Endothelial cell of umbilical vein (primary cell): ENCODE measurements at regions not wholly inside any gene's neighbourhood (a gene's known extent, or its start where the extent isn't known, plus 50 kb on each side); places are given as distances from the start of the nearest gene placed in this dataset.

Experiments
- BruUV-seq: library from RNA; stranded (reverse); fragments of 400-500 nt; replicated peaks from 2 replicates; lab custom pipeline; 2021; lab: Mats Ljungman, UMichigan
- CTCF ChIA-PET: fragments of 300-600, 350-600 bp; sonication (Branson Sonifier 250); formaldehyde crosslinking; loops from one replicate; lab custom pipeline; 2021; ENCODE audit warnings: antibody characterized with exemption, inconsistent platforms; lab: Charles Lee
- POLR2A ChIA-PET: fragments of 300-600, 350-600 bp; sonication (Branson Sonifier 250); formaldehyde crosslinking; loops from one replicate; lab custom pipeline; 2021; ENCODE audit warnings: antibody characterized with exemption, inconsistent platforms; lab: Charles Lee
- DNase-seq: peaks from one replicate; pipeline ENCODE4 v3.0.0-alpha.2; 2011; ENCODE audit warnings: low read depth, low spot score
- FAIRE-seq: peaks from 2 replicates; lab custom pipeline; 2011; peaks lifted over from hg19 to GRCh38; lab: Jason Lieb, UNC
- H2AFZ ChIP-seq: 2 replicates; pipeline ENCODE4 v1.6.0; 2012; ENCODE audit warnings: low read depth, low read length, control low read depth, inconsistent platforms
- H3K27ac ChIP-seq: 2 replicates; pipeline ENCODE4 v1.5.1; 2011; ENCODE audit warnings: low read depth, mild to moderate bottlenecking, control low read depth, low read length, moderate library complexity; ENCODE audit not compliant: insufficient read depth
- H3K27me3 ChIP-seq, 2 experiments: 2 replicates each; pipeline versions ENCODE4 v1.6.0 to v1.6.1; 2011; ENCODE audit warnings: low read length in 2 of 2, mixed read lengths in 1 of 2; ENCODE audit not compliant: control insufficient read depth in 2 of 2, insufficient read depth in 2 of 2
- H3K36me3 ChIP-seq, 2 experiments: 2 replicates in 1 of 2; 3 replicates in 1 of 2; pipeline ENCODE4 v1.5.1; 2011; ENCODE audit warnings: low read length in 2 of 2, mild to moderate bottlenecking in 1 of 2, moderate library complexity in 1 of 2; ENCODE audit not compliant: control insufficient read depth in 2 of 2, insufficient read depth in 2 of 2; ENCODE audit errors: extremely low read depth in 1 of 2
- H3K4me1 ChIP-seq: 3 replicates; pipeline ENCODE4 v1.5.1; 2011; ENCODE audit warnings: mild to moderate bottlenecking, low read length; ENCODE audit not compliant: control insufficient read depth, insufficient read depth; ENCODE audit errors: extremely low read depth
- H3K4me2 ChIP-seq: 2 replicates; pipeline ENCODE4 v1.6.1; 2011; ENCODE audit warnings: low read length, control low read depth, mixed read lengths; ENCODE audit not compliant: insufficient read depth
- H3K4me3 ChIP-seq, 3 experiments: fragments of 200-600 bp in 1 of 3; sonication (generic), shearing (Covaris generic) in 1 of 3; replicated peaks in 1 of 3; 2 replicates each; pipeline ENCODE4 v1.5.1; 2011 to 2016; ENCODE audit warnings: control low read depth in 3 of 3, low read length in 3 of 3, mild to moderate bottlenecking in 2 of 3, inconsistent platforms in 1 of 3, low read depth in 1 of 3, moderate library complexity in 1 of 3; ENCODE audit not compliant: insufficient read depth in 1 of 3
- H3K79me2 ChIP-seq: 2 replicates; pipeline ENCODE4 v1.6.0; 2012; ENCODE audit warnings: low read length, inconsistent platforms; ENCODE audit not compliant: control insufficient read depth, insufficient read depth
- H3K9ac ChIP-seq: replicated peaks from 2 replicates; pipeline ENCODE3; 2011; ENCODE audit warnings: low read length, control low read depth; ENCODE audit not compliant: insufficient read depth; ENCODE audit errors: extremely low read depth
- H3K9me1 ChIP-seq: replicated peaks from 3 replicates; pipeline ENCODE4 v1.6.0; 2011; ENCODE audit warnings: mild to moderate bottlenecking, low read length; ENCODE audit not compliant: control insufficient read depth, insufficient read depth; ENCODE audit errors: extremely low read depth
- H3K9me3 ChIP-seq: replicated peaks from 2 replicates; pipeline ENCODE4 v1.5.1; 2012; ENCODE audit warnings: low read length, inconsistent platforms; ENCODE audit not compliant: control insufficient read depth, insufficient read depth
- H4K20me1 ChIP-seq: replicated peaks from 2 replicates; pipeline ENCODE3; 2011; ENCODE audit warnings: mild to moderate bottlenecking, low read length; ENCODE audit not compliant: control insufficient read depth, insufficient read depth; ENCODE audit errors: extremely low read depth
- EZH2 ChIP-seq: IDR thresholded peaks from 2 replicates; pipeline ENCODE4 v1.6.1; 2012; ENCODE audit warnings: borderline replicate concordance, low read depth, mild to moderate bottlenecking, moderate library complexity, low read length, inconsistent platforms; ENCODE audit not compliant: severe bottlenecking
- FOS ChIP-seq: IDR thresholded peaks from 2 replicates; pipeline ENCODE4 v1.6.1; 2011; ENCODE audit warnings: mild to moderate bottlenecking, low read length, moderate library complexity, borderline replicate concordance; ENCODE audit not compliant: insufficient read depth
- GATA2 ChIP-seq: IDR thresholded peaks from 2 replicates; pipeline ENCODE4 v1.7.0; 2011; ENCODE audit warnings: low read depth, mild to moderate bottlenecking, moderate library complexity, mixed read lengths, low read length; ENCODE audit not compliant: insufficient read length, insufficient read depth
- JUN ChIP-seq: IDR thresholded peaks from 2 replicates; pipeline ENCODE4 v1.6.1; 2011; ENCODE audit warnings: borderline replicate concordance, low read depth; ENCODE audit not compliant: insufficient read length, insufficient read depth
- MAX ChIP-seq: IDR thresholded peaks from 2 replicates; pipeline ENCODE4 v1.6.1; 2011; ENCODE audit not compliant: insufficient read depth, insufficient read length
- MYC ChIP-seq: IDR thresholded peaks from one replicate; pipeline ENCODE4 v1.6.1; 2011; ENCODE audit warnings: mild to moderate bottlenecking, low read depth, low read length
- POLR2A ChIP-seq: IDR thresholded peaks from 2 replicates; pipeline ENCODE4 v1.6.1; 2012; ENCODE audit warnings: low read depth, mild to moderate bottlenecking, control low read depth, low read length
- POLR2AphosphoS5 ChIP-seq: IDR thresholded peaks from 2 replicates; pipeline ENCODE4 v1.6.1; 2012; ENCODE audit warnings: low read depth, mild to moderate bottlenecking, control low read depth, low read length, moderate library complexity; ENCODE audit not compliant: insufficient read depth
- dilution Hi-C: fragments of 300-500 bp; cut with MboI; formaldehyde crosslinking; loops from one replicate; pipeline ENCODE4 v1.15.0; 2019; ENCODE audit warnings: low sequenced_read_pairs; ENCODE audit not compliant: extremely low pct_ligation_motif_present
- intact Hi-C: fragments of 100-400 bp; cut with micrococcal nuclease; formaldehyde crosslinking; loops from one replicate; pipeline ENCODE4 v1.10.0; 2022
- TF ChIP-seq, protein P1 (sequence below), 2 donors: IDR thresholded peaks; 1 replicate in 1 of 2; 2 replicates in 1 of 2; pipeline ENCODE4 v1.5.1; 2011; ENCODE audit warnings: low read length in 2 of 2, mild to moderate bottlenecking in 2 of 2, moderate library complexity in 2 of 2, control low read depth in 1 of 2, inconsistent platforms in 1 of 2, low read depth in 1 of 2; ENCODE audit not compliant: insufficient read depth in 1 of 2; ENCODE audit errors: extremely low read depth in 1 of 2

DNA sequence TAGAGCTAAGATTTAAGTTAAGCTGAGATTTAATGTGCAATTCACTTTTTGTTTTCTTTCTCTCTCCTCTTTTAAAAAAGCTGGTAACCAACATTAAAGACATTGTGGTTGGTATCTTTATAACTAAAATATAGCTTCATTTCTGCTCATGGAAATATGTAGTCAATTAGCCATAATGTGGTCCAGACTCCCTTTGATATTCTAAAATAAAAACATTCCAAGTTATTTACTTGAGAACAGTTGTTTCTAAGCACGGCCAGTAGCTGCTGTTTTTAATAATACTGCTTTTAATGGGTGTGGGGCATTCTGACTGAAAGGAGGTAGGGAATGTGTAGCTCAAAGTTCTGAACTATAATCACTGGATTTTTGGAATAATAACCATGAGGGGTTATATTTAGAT lies 183.3 kb upstream of the FBXO11 start:
- Histone ChIP-seq H3K79me2 (no peaks in the 10 kb centered on the region), H3K27ac (no peak overlapping the region), H3K4me3 (no peak overlapping the region), H3K4me1 (peaks cover 14% of the 10 kb centered on the region), H3K27me3 (no peaks in the 10 kb centered on the region), H3K36me3 (no peaks in the 10 kb centered on the region), H2AFZ (no peak overlapping the region), H3K4me2 (no peak overlapping the region), H3K9me3 (no peaks in the 10 kb centered on the region), H3K9ac (no peak overlapping the region), H4K20me1 (no peaks in the 10 kb centered on the region), H3K9me1 (no peaks in the 10 kb centered on the region)
- TF ChIP-seq MYC (no peak), POLR2A (no peak), FOS (no peak), MAX (no peak), POLR2AphosphoS5 (no peak), JUN (no peak), EZH2 (no peak), GATA2 (no peak)
- TF ChIP-seq, protein P1, sequence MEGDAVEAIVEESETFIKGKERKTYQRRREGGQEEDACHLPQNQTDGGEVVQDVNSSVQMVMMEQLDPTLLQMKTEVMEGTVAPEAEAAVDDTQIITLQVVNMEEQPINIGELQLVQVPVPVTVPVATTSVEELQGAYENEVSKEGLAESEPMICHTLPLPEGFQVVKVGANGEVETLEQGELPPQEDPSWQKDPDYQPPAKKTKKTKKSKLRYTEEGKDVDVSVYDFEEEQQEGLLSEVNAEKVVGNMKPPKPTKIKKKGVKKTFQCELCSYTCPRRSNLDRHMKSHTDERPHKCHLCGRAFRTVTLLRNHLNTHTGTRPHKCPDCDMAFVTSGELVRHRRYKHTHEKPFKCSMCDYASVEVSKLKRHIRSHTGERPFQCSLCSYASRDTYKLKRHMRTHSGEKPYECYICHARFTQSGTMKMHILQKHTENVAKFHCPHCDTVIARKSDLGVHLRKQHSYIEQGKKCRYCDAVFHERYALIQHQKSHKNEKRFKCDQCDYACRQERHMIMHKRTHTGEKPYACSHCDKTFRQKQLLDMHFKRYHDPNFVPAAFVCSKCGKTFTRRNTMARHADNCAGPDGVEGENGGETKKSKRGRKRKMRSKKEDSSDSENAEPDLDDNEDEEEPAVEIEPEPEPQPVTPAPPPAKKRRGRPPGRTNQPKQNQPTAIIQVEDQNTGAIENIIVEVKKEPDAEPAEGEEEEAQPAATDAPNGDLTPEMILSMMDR (IDR thresholded peaks at IDR 0.05; ENCODE audit: extremely low read depth in 1 of 2, insufficient read depth in 1 of 2, low read depth in 1 of 2, low read length in 2 of 2), result no peak
- ChIA-PET CTCF (interaction anchor here (0.9 to 1.9 kb wide), 5 partner anchors 9 to 183 kb away, joined by 3 to 8 read pairs (median 4); partner anchors contain the start of gene FBXO11), POLR2A (interaction anchor here (0.6 kb wide), 1 partner anchor 162 kb away, joined by 4 read pairs; no protein-coding TSS in a partner anchor)
- DNase-seq (no peak), FAIRE-seq (no peak)
- dilution Hi-C loops, result no loop called here
- no TSS peak for BruUV-seq
- intact Hi-C loops, result no loop called here
